Activated T-helper 1 cell treated with anti-CD3 and anti-CD28 coated beads, Interleukin-12 subunit alpha, Interleukin-12 subunit beta, Interleukin-2, Interleukin-4 antibody, amounts not matched to agents 30 ng/mL and 10 ng/mL and 1 ng/mL, durations not matched to agents 14 hours and 24 hours and 36 hours (primary cell): ENCODE measurements at regions not wholly inside any gene's neighbourhood (a gene's known extent, or its start where the extent isn't known, plus 50 kb on each side); places are given as distances from the start of the nearest gene placed in this dataset.
A peak's percentile ranks its signal among the peaks of the same experiment; 100 is the strongest.

ENCODE experiments used
- DNase-seq: peaks from one replicate; pipeline ENCODE4 v3.0.0; 2021; ENCODE audit warnings: low spot score
- H3K27ac Mint-ChIP-seq: one replicate; pipeline ENCODE4 v1.8.0; 2021; ENCODE audit warnings: mild to moderate bottlenecking, mixed read lengths
- H3K27me3 Mint-ChIP-seq: one replicate; pipeline ENCODE4 v1.8.0; 2022; ENCODE audit warnings: mild to moderate bottlenecking, moderate library complexity, mixed read lengths; ENCODE audit not compliant: insufficient read depth
- H3K36me3 Mint-ChIP-seq: one replicate; pipeline ENCODE4 v1.8.0; 2021; ENCODE audit warnings: low read depth, mixed read lengths
- H3K4me1 Mint-ChIP-seq: one replicate; pipeline ENCODE4 v1.8.0; 2021; ENCODE audit warnings: low read depth, mixed read lengths
- H3K4me3 Mint-ChIP-seq: one replicate; pipeline ENCODE4 v1.8.0; 2021; ENCODE audit warnings: mild to moderate bottlenecking, moderate library complexity, mixed read lengths
- H3K9me3 Mint-ChIP-seq: one replicate; pipeline ENCODE4 v1.8.0; 2021; ENCODE audit warnings: mixed read lengths
- intact Hi-C: fragments of 100-400 bp; cut with micrococcal nuclease; formaldehyde crosslinking; loops from one replicate; pipeline ENCODE4 v1.15.1; 2024

- Mint-ChIP-seq H3K4me3 (no peak overlapping the region), H3K9me3 (peaks cover 3% of the 10 kb centered on the region), H3K4me1 (no peaks in the 10 kb centered on the region), H3K27ac (no peak overlapping the region), H3K27me3 (no peaks in the 10 kb centered on the region), H3K36me3 (no peaks in the 10 kb centered on the region)
- intact Hi-C loops = no loop called here
- DNase-seq = no peak
Observed at GRCh38 chr11:104830508-104830907, 67.8 kb downstream of the CASP12 start.

DNA sequence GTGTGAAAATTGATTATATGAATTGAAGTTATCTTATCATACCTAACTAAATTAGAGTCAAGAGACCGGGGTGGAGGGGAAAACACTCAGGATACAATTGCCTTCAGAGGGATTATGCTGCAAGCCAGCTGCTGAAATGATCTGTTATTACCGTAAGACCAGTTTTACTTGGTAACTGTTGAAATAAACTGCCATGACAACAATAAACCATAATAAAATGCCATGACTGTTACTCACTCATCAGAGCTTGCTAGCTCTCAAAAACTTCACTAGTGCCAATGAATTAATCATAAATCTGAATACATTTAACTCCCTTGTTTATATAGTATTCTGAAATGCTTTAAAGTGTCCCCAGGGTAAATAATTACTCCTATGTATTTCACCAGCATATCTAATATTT is 68.2 kb downstream of the CASP12 start:
- no peak for DNase-seq
- Mint-ChIP-seq H3K27me3 (no peaks in the 10 kb centered on the region), H3K4me3 (no peak overlapping the region), H3K9me3 (peaks cover 3% of the 10 kb centered on the region), H3K27ac (no peak overlapping the region), H3K36me3 (no peaks in the 10 kb centered on the region), H3K4me1 (no peaks in the 10 kb centered on the region)
- intact Hi-C loops = no loop called here

DNA sequence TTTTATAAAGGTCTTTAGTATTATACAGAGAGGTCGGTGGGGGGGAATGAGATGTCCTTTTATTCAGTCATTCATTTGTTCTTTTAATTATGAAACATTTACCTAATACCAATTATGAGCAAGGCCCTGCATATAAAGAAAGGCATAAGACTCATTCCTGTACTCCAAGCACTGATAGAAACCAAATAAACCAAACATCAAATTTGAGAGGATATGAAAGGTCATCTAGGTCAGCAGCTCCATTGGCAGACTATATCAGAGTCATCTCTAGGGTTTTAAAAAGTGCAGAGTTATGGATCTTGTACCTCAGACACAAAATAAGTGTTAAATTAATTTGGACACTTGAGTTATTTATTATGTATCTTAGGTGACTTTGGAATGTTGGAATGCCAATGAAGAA is 71.5 kb downstream of the CASP12 start:
- Mint-ChIP-seq H3K4me1 (no peaks in the 10 kb centered on the region), H3K36me3 (no peaks in the 10 kb centered on the region), H3K27me3 (no peaks in the 10 kb centered on the region), H3K9me3 (peaks cover 3% of the 10 kb centered on the region), H3K27ac (no peak overlapping the region), H3K4me3 (no peak overlapping the region)
- intact Hi-C loops = no loop called here
- no peak for DNase-seq

- no peak for DNase-seq
- intact Hi-C loops = no loop called here
- H3K4me1 Mint-ChIP-seq = no peaks in the 10 kb centered on the region
Observed at GRCh38 chr11:104823657-104824056, 74.6 kb downstream of the CASP12 start.

DNA sequence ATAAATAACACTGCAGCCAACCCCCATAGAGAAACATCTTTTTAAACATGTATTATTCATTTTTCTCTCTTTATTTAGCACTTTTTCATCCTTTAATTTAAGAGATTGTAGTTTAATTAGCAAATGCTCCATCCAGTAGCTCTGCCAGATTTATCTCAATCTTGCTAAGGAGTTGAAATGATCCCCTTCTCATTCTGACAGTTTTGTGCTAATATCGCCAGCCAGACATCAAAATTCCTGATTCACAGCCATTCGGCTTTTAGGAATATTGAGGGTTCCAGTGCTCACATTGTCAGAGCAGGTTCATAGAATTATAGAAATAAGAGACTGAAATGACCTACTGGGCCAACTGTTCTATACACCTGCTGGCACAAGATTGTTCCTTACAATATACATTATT is 77.8 kb downstream of the CASP12 start:
- no peak for DNase-seq
- intact Hi-C loops = no loop called here
- Mint-ChIP-seq H3K9me3 (no peaks in the 10 kb centered on the region), H3K27me3 (no peaks in the 10 kb centered on the region), H3K4me1 (no peaks in the 10 kb centered on the region), H3K4me3 (no peak overlapping the region), H3K27ac (no peak overlapping the region), H3K36me3 (peaks cover 2% of the 10 kb centered on the region)

More at GRCh38 chr11:104823657-104824056, 74.6 kb downstream of the CASP12 start:
- no peak overlapping the region for H3K27ac Mint-ChIP-seq
- H3K4me3 Mint-ChIP-seq = no peak overlapping the region
- H3K9me3 Mint-ChIP-seq = no peaks in the 10 kb centered on the region
- no peaks in the 10 kb centered on the region for H3K36me3 Mint-ChIP-seq
- no peaks in the 10 kb centered on the region for H3K27me3 Mint-ChIP-seq

- intact Hi-C loops = no loop called here
- Mint-ChIP-seq H3K36me3 (peaks cover 2% of the 10 kb centered on the region), H3K4me3 (no peak overlapping the region), H3K9me3 (no peaks in the 10 kb centered on the region), H3K27ac (no peak overlapping the region), H3K27me3 (no peaks in the 10 kb centered on the region), H3K4me1 (no peaks in the 10 kb centered on the region)
- DNase-seq = no peak
Observed at GRCh38 chr11:104819603-104820002, 78.7 kb downstream of the CASP12 start.

DNA sequence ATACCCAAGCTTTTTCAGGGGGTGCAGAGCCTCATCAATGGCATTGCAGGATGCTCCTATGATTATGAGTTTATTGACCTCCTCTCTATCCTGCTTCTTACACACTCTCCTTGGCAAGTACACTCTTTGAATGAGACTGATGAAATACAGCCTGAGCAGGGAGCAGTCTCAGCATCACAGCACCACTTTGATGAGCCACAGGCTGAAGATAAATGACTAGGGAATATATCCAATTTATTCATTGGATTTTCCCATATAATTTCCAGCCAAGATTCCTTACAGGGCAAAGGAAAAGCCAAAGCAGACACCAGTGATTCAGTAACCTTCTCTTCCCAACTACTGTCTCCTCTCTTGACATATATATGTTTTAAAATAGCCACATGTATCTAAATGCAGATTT is 79.2 kb downstream of the CASP12 start:
- no peak overlapping the region for H3K4me3 Mint-ChIP-seq
- H3K9me3 Mint-ChIP-seq = no peaks in the 10 kb centered on the region
- no peaks in the 10 kb centered on the region for H3K27me3 Mint-ChIP-seq
- no peak for DNase-seq
- no peak overlapping the region for H3K27ac Mint-ChIP-seq
- no peaks in the 10 kb centered on the region for H3K4me1 Mint-ChIP-seq
- intact Hi-C loops = no loop called here
- peaks cover 2% of the 10 kb centered on the region for H3K36me3 Mint-ChIP-seq

GRCh38 chr11:104817973-104818372 is 80.3 kb downstream of the CASP12 start:
- H3K27ac Mint-ChIP-seq = no peak overlapping the region
- H3K9me3 Mint-ChIP-seq = no peaks in the 10 kb centered on the region
- no peaks in the 10 kb centered on the region for H3K27me3 Mint-ChIP-seq
- peaks cover 4% of the 10 kb centered on the region for H3K36me3 Mint-ChIP-seq
- no peaks in the 10 kb centered on the region for H3K4me1 Mint-ChIP-seq
- H3K4me3 Mint-ChIP-seq = no peak overlapping the region
- DNase-seq = no peak
- intact Hi-C loops = no loop called here

DNA sequence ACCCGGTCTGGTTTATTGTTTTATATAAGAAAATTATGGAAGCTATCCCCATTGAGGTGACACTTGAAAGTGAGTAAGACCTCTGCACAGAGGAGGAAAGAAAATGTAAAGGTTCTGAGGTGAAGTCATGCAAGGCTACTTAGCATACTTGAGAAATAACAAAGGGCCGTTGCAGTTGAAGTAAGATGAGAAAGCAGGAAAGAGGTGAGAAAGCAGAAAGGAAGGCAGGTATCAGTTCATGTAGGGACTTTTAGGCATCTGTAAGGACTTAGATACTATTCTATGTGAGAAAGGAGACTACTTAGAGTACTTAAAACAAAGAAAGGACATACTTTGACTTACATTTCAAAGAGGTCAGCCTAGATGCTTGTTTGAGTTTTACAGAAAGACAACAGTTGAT is 84.7 kb downstream of the CASP12 start:
- Mint-ChIP-seq H3K27ac (no peak overlapping the region), H3K4me3 (no peak overlapping the region)

DNA sequence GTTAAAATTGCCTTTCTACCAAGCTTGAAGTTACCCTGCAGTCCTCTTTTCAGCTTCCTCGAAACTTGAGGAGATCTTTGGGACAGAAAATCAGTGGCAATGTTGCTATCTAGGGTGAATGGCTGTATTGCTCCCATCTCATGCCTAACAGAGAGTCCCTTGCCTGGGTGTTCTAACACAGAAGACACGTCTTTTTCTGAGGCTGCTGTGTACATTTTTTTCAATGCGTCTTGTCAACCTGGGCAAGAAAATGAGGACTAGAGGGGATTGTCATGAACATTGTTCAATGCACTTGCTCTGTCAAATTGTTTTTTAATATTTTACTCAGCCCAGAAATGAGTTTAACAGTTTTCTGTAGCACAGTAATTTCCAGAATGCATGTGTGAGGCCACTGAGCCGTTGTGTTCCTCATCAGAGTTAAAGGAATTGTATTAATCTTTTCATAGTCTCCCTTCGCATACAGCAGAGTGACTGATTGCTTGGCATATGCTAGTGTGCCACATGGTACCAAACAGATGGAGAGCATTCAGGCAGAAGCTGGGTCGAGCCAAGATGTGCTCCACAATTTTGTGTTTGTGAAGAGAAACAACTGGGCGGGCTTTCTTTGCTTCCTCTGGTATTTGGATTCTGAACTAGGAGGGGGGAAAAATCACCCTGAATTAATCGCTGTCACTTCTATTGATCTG is 86.0 kb downstream of the CASP12 start:
- H3K27ac Mint-ChIP-seq = no peak overlapping the region
- H3K9me3 Mint-ChIP-seq = no peaks in the 10 kb centered on the region
- no peak overlapping the region for H3K4me3 Mint-ChIP-seq
- intact Hi-C loops = no loop called here
- H3K36me3 Mint-ChIP-seq = peaks cover 4% of the 10 kb centered on the region
- H3K4me1 Mint-ChIP-seq = no peaks in the 10 kb centered on the region
- no peak for DNase-seq
- no peaks in the 10 kb centered on the region for H3K27me3 Mint-ChIP-seq

More for the DNA sequence above, 84.7 kb downstream of the CASP12 start:
- H3K9me3 Mint-ChIP-seq = no peaks in the 10 kb centered on the region
- H3K36me3 Mint-ChIP-seq = peaks cover 4% of the 10 kb centered on the region
- no peaks in the 10 kb centered on the region for H3K4me1 Mint-ChIP-seq
- intact Hi-C loops = no loop called here
- no peaks in the 10 kb centered on the region for H3K27me3 Mint-ChIP-seq
- DNase-seq = no peak

GRCh38 chr11:104803776-104804175 is 94.5 kb downstream of the CASP12 start:
- Mint-ChIP-seq H3K4me3 (no peak overlapping the region), H3K27me3 (no peaks in the 10 kb centered on the region), H3K27ac (no peak overlapping the region), H3K4me1 (peaks cover 16% of the 10 kb centered on the region), H3K36me3 (no peaks in the 10 kb centered on the region), H3K9me3 (no peaks in the 10 kb centered on the region)
- intact Hi-C loops = no loop called here
- no peak for DNase-seq

GRCh38 chr11:104799251-104799650 is 99.0 kb downstream of the CASP12 start:
- Mint-ChIP-seq H3K27ac (peak overlapping the region; percentile 73), H3K27me3 (no peaks in the 10 kb centered on the region), H3K9me3 (peaks cover 16% of the 10 kb centered on the region), H3K4me1 (peaks cover 35% of the 10 kb centered on the region), H3K4me3 (peak overlapping the region; percentile 78), H3K36me3 (peaks cover 5% of the 10 kb centered on the region)
- intact Hi-C loops = loop anchor here (2.0 to 5.0 kb wide), 3 partner anchors 78 to 187 kb away; no protein-coding TSS in a partner anchor
- no peak for DNase-seq

DNA sequence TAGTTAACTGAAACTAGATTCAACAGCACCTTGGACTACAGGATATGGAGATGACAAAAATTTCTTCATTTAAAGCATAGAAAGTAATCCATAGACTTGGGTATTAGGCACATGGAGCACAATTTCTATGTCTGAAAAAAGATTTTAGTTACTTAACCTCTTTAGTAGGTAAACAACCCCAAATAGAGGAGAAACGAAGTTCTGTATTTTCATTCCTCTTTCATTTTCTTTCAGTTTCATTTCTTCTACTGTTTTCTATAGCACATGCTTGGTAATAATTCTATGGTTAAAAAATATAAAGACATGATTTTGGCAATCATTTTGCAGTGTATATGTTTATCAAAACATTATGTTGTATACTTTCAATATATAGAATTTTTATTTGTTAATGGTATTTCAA is 99.5 kb downstream of the CASP12 start:
- Mint-ChIP-seq H3K9me3 (peaks cover 16% of the 10 kb centered on the region), H3K4me1 (peaks cover 35% of the 10 kb centered on the region), H3K36me3 (peaks cover 5% of the 10 kb centered on the region), H3K27ac (peak overlapping the region; percentile 83), H3K4me3 (peak overlapping the region; percentile 78), H3K27me3 (no peaks in the 10 kb centered on the region)
- DNase-seq = no peak
- intact Hi-C loops = loop anchor here (2.0 to 5.0 kb wide), 3 partner anchors 78 to 186 kb away; no protein-coding TSS in a partner anchor

DNA sequence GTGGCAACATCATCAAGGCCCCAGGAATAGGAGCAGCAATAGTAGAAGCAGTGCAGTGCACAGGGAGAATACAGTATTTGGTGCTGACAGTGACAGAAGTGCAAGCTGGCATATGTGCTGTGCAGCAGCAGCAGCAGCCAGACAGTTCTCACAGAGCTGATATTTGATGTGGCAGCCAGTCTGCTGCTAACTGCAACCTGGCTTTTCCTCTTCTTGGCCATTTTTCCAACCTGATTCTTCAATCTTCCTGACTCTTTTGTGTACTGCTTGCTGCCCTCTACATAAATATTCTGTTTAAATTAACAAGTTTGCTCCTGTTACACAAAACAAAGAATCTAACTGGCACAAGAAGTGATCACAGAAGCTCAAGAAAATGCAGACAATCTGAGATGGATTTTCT is 102.0 kb downstream of the CASP12 start:
- DNase-seq = no peak
- Mint-ChIP-seq H3K9me3 (peaks cover 16% of the 10 kb centered on the region), H3K4me3 (no peak overlapping the region), H3K27me3 (no peaks in the 10 kb centered on the region), H3K36me3 (peaks cover 5% of the 10 kb centered on the region), H3K27ac (no peak overlapping the region), H3K4me1 (peaks cover 35% of the 10 kb centered on the region)
- intact Hi-C loops = loop anchor here (5.0 kb wide), 1 partner anchor 184 kb away; no protein-coding TSS in a partner anchor
